HG02571 (cell line): ENCODE measurements at regions not wholly inside any gene's neighbourhood (a gene's known extent, or its start where the extent isn't known, plus 50 kb on each side); places are given as distances from the start of the nearest gene placed in this dataset.
"Not testable (repeated sequence)": the region's sequence is repeated elsewhere in the genome, so short reads cannot be mapped to it uniquely, and the experiment has no call there.

Experiments used
- ATAC-seq: cut with Tn5 transposase; IDR thresholded peaks from one replicate; pipeline ENCODE4 v1.9.1; 2021; ENCODE audit warnings: mild to moderate bottlenecking, moderate library complexity; ENCODE audit not compliant: unreplicated experiment

DNA sequence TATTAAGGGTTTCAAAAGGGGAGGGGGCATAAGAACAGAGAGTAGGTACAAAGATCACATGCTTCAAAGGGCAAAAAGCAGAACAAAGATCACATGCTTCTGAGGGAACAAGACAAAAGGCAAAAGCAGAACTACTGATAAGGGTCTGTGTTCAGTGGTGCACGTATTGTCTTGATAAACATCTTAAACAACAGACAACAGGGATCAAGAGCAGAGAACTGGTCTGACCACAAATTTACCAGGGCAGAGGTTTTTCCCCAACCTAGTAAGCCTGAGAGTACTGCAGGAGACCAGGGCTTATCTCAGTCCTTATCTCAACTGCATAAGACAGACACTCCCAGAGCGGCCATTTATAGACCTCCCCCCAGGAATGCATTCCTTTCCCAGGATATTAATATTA, 900.2 kb upstream of the PRKX start:
- not testable (repeated sequence) for ATAC-seq

DNA sequence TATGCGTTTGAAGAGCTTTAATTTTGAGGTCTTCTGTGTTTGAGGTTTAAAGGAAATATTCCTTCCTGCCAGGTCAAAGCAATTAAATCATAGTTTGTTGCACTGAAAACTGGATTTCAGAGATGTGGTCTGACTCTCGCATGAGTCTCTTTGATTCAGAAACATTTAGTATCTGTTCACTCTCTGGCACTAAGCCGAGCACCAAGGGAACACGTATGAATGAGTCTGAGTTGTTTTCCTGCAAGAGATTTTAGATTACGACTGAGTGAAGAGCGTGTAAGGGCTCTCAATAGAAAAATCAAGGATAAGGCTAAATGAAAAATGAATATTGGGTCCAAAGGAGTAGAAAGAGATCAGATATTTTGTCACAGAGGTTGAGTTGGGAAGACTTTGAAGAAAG, 875.4 kb upstream of the PRKX start:
- ATAC-seq, result no peak

DNA sequence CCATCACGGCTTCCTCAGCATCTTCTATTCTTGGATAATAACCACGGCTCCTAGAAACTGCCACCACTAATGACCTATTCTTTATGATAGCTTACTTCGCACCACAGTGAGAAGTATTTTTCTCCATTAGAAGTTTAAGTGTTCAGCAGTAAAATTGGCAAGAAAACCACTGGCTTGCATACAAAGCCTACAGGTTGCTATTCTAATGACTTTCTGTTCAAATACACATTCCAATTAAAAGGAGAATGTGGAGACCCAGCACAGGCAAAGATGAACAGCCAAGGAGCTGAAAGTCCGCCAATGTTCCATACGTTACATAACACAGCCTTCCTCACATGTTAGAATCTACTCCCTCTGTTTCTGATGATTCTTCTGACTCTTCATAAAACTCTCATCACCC, 875.0 kb upstream of the PRKX start:
- ATAC-seq, result no peak

DNA sequence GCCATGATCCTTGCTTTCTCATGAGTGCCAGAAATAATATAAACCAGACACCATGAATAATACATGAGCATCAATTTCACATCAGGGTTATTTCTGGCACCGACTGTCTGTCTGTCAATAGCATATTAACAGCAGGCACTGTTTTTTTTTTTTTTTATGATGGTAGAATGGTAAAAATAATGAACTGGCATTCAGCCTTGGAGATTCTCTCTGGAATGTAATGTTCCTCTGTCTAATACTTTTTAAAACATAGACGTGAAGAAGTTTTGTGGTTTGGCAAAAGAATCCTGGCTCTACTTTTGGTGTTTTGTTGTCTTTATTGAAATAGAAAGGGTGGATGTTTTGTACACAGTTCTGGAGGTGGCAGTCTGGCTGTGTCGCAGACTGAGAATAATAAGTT, 874.6 kb upstream of the PRKX start:
- no peak for ATAC-seq

DNA sequence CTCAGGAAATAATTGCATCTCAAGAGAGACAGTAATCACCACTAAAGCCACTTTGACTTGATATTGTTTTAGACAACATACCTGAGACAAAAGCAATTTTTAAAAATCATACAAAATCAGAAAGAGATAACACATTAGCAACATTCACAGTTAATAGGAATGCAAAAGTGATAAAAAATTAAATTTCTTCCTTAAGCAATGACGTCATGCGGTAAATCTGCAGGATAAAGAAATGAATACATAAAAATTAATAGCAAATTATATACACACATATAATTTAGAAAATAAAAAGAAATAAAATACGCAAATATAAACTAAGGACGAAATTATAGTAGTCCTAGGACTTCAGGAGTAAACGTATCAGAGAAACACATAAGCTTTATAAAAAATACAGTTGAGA, 866.5 kb upstream of the PRKX start:
- ATAC-seq, result no peak

DNA sequence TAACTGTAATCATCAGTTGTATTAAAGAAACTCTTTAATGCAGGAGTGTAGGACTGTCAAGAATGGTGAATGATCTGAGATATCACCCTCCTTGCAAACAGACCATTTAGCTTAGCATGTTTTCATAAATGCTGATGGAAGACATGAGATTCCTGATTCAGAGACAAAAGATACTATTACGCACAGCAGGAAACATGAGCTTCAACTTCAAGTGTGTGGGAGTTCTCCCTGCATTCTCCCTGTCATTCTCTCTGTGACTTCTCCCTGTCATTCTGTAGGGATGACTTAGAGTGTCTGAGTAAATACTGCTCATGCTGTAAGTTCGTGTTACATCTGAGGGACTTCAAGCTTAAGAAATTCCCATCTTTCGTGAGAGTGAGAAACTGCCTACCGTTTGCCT, 866.0 kb upstream of the PRKX start:
- ATAC-seq, result no peak

DNA sequence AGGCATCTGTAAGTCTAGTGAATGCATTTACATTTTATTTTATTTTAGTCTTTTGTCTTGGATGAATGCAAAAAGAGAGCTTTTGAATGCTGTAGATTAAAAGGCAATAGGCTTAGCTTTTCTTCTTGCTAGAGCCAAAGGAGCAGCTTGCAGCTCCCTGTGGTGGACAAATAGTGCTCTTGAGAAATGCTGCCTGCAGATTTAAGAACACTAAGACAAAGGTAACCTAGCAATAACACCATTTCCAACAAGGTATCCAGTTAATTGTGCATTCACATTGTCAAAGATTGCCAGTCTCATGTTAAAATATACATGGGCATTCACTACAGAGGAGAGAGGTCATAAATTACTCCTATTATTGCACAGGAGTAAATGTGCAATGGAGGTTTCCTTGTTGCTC, 859.2 kb upstream of the PRKX start:
- no peak for ATAC-seq

DNA sequence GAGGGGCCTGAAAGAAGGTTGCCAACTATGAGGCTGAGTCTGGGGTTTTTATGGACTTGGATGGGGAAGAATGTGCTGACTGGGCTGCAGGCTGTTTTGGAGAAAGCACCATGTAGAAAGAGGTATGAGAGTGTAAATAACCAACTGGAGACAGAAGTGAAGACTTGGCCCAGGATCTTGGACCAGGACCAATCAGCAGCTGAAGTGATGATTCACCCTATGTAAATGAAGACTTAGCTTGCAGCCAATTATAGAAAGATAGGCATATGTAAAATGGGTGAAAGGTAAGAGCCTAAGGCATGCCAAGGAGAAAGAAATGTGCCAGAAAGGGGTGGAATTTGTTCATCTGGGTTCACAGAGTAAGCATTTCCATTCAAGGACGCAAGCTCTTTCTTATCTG, 856.7 kb upstream of the PRKX start:
- ATAC-seq, result no peak

DNA sequence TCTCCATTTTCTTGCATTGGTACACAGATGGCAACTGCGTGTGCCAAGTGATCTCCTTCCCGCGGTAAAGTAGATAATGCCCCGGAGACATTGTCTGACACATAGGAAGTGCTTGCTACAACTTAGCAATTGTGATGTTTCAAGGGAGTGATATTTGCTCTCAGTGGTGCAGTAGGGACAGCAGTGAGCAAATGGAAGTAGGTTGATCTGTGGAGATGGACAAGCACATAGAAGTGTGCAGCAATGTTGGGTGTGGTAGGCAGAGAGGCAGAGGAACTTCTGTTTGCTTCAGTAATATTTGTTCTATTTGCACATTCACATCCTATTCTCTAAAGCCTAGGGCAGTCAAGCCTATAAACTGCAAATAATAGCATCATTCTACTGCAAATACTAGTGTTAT, 846.7 kb upstream of the PRKX start:
- ATAC-seq, result no peak

DNA sequence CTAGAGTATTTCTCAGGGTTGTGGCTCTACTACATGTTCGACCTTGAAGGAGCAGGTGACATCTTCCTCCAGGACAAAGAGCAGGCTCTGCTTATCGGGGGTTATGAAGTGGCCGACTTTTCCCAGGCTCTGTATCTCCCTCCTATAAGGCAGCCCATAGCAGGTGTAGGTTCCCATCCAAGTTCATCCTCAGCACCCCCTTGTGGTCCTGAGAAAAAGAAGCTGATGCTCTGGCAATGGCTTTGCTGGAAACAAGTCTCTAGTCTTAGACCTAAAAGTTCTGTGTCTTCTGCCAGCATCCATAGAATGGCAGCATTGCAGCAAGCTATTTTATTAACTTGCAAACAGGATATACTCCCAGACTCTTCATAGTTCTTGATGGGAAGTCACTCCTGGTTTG, 836.6 kb upstream of the PRKX start:
- ATAC-seq, result no peak

DNA sequence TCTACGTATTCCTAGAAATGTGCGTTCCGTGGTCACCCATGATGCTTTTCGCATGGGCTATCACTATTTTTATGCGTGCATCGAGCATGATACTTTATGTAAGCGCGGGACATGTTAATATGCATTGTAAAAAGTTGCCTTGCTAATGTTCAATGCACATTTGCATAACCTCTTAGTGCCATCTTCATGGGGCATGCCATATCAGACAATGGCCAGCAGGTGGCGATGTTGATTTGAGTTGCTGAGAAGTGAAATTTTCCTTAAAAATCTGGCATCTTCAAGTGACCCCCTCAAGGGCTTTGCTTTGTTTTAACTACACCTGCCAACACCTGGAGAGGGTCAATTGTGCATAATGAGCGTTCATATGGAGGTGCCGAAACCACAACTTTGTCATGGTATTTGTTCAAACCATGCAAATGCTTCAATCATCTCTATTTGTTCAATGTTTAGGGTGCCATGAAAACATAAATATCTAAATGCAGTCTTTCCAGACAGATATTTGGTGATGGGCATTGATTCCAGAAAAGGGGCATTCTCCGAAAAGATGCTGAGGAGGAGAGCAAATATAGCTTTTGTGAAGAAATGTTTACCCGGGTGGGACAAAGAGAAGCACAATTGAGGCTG, 833.9 kb upstream of the PRKX start:
- peak; percentile 68 for ATAC-seq

DNA sequence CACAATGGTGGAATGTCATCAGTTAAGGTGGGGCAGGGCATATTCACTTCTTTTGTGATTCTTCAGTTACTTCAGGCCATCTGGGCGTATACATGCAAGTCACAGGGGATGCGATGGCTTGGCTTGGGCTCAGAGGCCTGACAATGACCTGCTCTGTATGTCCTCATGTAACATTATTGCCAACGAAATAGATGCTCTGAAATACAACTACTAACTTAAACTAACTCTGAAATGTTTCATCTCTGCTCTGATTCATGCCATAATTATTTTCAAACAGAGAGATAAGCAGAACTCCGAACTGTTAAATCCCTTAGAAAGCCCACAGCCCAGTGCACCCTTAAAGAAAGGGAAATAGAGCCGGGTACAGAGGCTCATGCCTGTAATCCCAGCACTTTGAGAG, 832.7 kb upstream of the PRKX start:
- ATAC-seq, result not testable (repeated sequence)

DNA sequence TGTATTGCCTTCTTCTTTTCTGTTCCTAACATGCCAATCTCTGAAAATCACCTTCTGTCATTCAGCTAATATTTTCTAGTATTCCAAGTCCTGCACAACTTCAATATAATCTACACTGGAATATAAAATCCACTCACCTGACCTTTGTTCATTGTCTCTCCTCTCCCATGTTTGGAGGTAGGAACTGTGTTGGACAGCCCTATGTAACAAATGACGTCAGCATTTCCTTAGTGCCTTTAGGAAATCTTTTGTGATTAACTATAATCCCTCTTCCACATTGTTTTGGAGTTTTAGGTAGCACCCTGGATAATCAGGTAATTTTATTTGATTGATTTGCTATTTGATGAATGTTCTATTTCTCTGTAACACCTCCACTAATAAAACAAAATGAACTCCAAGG, 814.8 kb upstream of the PRKX start:
- no peak for ATAC-seq

DNA sequence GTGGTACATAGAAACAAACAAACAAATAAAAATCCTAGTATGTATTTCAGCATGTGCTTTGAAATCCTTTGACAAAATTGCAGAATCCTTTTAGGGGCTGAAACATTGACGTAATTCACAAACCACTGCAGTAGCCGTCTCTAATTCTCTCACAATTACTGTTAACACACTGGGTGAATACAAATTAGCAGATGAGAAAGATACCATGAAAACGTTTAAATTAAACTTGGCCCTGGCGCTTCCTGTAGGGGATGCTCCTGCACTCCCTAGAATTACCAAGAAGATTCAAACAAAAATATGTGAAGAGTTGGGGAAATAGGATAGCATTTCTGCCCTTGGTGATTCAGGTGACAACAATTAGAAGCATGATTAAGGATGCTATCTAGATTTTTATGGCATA, 772.5 kb upstream of the PRKX start:
- no peak for ATAC-seq

DNA sequence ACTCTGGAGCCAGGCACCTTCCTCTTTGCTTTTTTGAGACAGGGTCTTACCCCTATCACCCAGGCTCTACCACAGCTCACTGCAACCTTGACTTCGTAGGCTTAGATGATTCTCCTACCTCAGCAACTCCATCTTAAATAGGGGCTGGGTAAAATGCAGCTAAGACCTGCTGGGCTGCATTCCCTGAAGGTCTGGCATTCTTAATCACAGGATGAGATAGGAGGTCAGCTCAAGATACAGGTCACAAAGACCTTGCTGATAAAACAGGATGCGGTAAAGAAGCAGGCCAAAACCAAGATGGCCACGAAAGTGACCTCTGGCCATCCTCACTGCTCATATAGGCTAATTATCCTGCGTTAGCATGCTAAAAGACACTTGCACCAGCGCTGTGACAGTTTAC, 770.8 kb upstream of the PRKX start:
- ATAC-seq, result no peak

DNA sequence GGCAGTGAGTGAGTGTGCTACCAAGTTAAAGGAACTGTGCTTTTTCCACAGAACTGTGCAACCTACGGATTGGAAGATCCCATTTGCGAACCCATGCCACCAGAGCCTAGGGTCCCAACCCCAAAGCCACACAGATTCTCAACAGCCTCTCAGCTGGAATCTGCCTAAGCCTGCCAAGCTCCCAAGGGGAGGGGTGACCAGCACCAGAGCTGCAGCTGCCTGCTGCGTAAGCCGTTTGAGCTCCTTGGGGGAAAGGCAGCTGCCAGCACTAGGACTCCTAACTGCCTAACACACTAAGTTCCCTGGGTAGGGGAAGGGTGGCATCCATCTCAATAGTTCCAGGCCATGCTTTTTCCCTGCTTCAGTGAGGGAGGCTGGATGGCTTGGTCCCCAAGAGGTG, 738.1 kb upstream of the PRKX start:
- no peak for ATAC-seq

DNA sequence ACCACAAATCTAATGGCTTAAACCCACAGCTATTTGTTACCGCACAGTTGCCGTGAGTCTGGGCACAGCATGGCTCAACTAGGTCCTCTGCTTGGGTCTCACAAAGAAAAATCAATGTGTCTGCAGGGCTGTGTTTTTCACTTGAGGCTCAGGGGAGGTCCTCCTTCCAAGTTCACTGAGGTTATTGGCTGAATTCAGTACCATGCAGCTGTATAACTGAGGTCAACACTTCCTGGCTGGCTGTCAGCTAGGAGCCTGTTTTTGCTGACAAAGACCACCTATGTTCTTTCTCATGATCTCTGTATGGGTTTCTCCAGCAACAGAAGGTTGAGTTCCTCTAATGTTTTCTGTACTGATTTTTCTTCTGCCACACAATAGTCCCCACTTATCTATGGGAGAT, 736.7 kb upstream of the PRKX start:
- no peak for ATAC-seq

DNA sequence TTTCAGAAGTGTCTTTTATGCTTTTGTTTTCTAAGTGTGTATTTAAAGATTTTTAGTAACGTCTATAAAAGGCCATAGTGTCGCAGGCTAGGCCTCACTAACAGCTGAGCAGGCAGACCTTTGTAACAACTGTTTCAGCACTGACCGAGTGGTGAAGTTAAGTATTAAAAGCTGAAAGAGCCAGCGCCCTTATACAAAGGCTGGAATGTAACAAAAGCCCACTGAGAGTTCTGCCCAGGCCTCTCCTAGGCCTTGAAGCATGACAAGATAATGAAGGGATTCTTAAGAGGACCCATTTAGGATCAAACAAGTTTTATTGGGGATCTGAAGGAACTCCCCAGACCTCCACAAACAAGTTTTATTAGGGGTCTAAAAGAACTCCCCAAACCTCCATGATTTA, 722.5 kb upstream of the PRKX start:
- no peak for ATAC-seq

DNA sequence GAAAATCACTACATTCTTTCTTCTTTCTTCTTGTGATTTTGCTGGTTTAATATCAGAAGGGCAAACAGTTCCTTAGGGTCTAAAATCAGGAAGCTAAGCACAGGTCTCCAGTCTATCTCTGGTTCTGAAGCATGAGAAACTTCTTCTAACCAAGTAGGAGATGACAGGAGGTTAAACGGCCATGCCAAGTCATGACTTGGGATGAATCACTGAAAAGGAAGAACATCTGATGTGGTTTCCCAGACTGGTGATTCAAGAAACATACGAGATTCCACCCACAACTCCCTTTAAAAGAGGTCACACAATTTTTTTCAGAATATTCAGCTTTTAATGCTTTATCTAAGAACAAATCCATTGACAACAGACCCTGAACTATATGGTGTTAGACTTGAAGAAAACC, 684.0 kb upstream of the PRKX start:
- ATAC-seq, result no peak

DNA sequence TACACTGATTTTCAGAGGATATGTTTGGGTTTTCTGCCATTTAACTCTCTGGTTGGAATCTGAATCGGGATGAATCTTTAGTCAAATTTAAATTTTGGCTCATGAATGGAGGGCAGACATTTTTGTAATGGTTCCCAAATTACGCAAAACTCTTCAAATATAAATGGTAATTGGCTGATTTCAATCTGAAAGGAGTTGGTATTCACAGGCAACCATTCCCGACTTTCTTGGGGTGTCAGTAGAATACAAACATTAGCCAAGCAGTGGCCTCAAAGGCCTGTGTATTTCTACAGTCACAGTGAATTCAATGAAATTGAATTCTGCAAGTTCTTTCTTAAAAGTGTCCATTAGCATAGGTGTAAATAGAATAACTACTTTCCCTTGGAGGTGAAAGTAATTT, 668.8 kb upstream of the PRKX start:
- no peak for ATAC-seq

DNA sequence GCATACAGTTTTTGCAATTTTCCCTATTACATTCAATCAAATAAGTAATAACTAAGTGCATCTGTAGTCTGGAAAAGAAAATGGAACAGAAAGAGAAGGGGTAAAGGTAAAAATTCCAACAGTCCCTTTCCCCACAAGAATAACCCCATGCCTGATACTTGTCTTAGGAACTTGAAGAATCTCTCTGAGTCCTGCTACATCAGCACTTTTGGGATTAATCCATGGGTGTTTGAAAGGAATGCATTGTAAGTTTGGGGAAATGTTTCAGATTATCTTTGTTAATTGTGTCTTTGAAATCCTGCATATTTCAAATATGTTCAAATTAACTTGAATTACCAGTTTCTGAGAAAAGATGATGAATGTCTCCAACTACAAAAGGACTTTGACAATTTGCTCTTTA, 667.3 kb upstream of the PRKX start:
- no peak for ATAC-seq

DNA sequence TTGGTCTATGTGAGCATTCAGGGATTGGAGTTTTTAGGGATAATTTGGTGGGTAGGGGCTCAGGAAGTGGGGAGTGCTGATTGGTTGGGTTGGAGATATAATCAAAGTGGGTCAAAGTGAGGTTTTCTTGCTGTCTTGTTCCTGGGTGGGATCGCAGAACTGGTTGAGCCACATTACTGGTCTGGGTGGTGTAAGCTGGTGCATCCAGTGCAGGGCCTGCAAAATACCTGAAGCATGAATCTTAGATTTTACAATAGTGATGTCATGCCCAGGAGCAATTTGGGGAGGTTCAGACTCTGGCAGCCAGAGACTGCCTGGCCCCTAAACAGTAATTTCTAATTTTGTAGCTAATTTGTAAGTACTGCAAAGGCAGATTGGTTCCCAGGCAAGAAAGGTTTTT, 665.6 kb upstream of the PRKX start:
- no peak for ATAC-seq

DNA sequence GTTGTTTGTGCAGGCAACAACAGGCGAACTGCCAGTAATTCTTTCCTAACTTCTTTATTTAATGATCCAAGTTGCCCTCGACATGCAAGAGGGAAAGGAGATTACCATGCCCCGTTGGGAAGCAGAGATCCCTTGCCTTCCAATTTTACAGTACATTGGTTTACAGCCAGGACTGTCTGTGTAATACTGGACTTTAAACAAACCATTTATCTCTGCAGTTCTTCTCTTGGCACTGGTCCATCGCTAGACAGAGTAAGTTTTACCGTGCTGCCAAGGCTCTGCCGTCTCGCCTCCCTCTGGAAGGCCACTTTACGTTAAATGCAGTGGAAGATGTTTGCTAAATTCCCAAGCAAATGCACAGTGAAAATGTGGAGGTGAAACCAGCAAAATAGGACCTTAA, 660.3 kb upstream of the PRKX start:
- no peak for ATAC-seq

DNA sequence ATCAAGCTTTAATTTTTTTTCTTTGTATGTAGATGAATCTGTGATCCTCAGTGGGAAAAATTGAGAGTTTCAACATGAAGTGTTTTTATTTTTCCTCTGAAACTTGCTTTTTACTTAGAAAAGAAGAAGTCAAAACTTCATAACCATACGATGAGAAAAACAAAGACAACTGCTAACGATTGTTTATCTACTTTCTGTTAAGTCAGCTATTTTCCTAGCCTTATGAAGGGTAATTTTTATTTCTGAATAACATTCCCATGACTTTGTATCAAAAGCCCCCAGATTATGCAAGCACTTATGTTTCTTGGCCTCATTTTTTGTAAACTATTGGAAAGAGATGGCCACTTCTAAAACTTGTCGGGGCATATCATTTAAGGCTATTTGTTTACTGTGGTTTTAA, 645.1 kb upstream of the PRKX start:
- no peak for ATAC-seq
